HUES48 (cell line): ENCODE measurements at regions not wholly inside any gene's neighbourhood (a gene's known extent, or its start where the extent isn't known, plus 50 kb on each side); places are given as distances from the start of the nearest gene placed in this dataset.

ENCODE experiments used
- H3K27ac ChIP-seq: one replicate; pipeline ENCODE4 v1.7.0; 2013; ENCODE audit warnings: low read depth, low read length, inconsistent platforms
- H3K27me3 ChIP-seq: 2 replicates; pipeline ENCODE4 v1.6.1; 2013; ENCODE audit warnings: mild to moderate bottlenecking, low read length; ENCODE audit not compliant: control insufficient read depth, insufficient read depth
- H3K36me3 ChIP-seq: 2 replicates; pipeline ENCODE4 v1.6.1; 2013; ENCODE audit warnings: low read length; ENCODE audit not compliant: control insufficient read depth, insufficient read depth
- H3K4me1 ChIP-seq: 2 replicates; pipeline ENCODE4 v1.6.1; 2013; ENCODE audit warnings: mild to moderate bottlenecking, low read length; ENCODE audit not compliant: control insufficient read depth, insufficient read depth
- H3K4me3 ChIP-seq: 2 replicates; pipeline ENCODE4 v1.5.1; 2013; ENCODE audit warnings: mild to moderate bottlenecking, low read depth, low read length
- H3K9ac ChIP-seq: 2 replicates; pipeline ENCODE4 v1.6.1; 2013; ENCODE audit warnings: mild to moderate bottlenecking, low read depth, low read length, moderate library complexity
- H3K9me3 ChIP-seq: 2 replicates; pipeline ENCODE4 v1.6.1; 2013; ENCODE audit warnings: low read length; ENCODE audit not compliant: control insufficient read depth, insufficient read depth

GRCh38 chr2:59660262-59660661, 893.2 kb downstream of the BCL11A start:
- H3K9ac ChIP-seq: no peak overlapping the region
- peaks cover 21% of the 10 kb centered on the region for H3K4me1 ChIP-seq
- no peaks in the 10 kb centered on the region for H3K9me3 ChIP-seq
- H3K4me3 ChIP-seq: no peak overlapping the region
- no peaks in the 10 kb centered on the region for H3K27me3 ChIP-seq
- H3K27ac ChIP-seq: no peak overlapping the region
- no peaks in the 10 kb centered on the region for H3K36me3 ChIP-seq

GRCh38 chr2:59658906-59659635, 894.4 kb downstream of the BCL11A start:
- H3K27ac ChIP-seq: no peak overlapping the region
- no peak overlapping the region for H3K4me3 ChIP-seq
- H3K36me3 ChIP-seq: no peaks in the 10 kb centered on the region
- H3K4me1 ChIP-seq: peaks cover 15% of the 10 kb centered on the region
- H3K27me3 ChIP-seq: no peaks in the 10 kb centered on the region
- H3K9ac ChIP-seq: no peak overlapping the region
- no peaks in the 10 kb centered on the region for H3K9me3 ChIP-seq

GRCh38 chr2:59655809-59656208, 897.6 kb downstream of the BCL11A start:
- H3K27me3 ChIP-seq: no peaks in the 10 kb centered on the region
- no peaks in the 10 kb centered on the region for H3K36me3 ChIP-seq
- no peaks in the 10 kb centered on the region for H3K9me3 ChIP-seq
- H3K27ac ChIP-seq: no peak overlapping the region
- no peak overlapping the region for H3K4me3 ChIP-seq
- no peak overlapping the region for H3K9ac ChIP-seq
- no peaks in the 10 kb centered on the region; the same call in 1 of the 2 replicates for H3K4me1 ChIP-seq

GRCh38 chr2:59654710-59655109, 898.7 kb downstream of the BCL11A start:
- no peak overlapping the region for H3K27ac ChIP-seq
- no peaks in the 10 kb centered on the region for H3K36me3 ChIP-seq
- H3K27me3 ChIP-seq: no peaks in the 10 kb centered on the region
- H3K4me1 ChIP-seq: no peaks in the 10 kb centered on the region; the same call in 1 of the 2 replicates
- no peak overlapping the region for H3K4me3 ChIP-seq
- H3K9ac ChIP-seq: no peak overlapping the region
- no peaks in the 10 kb centered on the region for H3K9me3 ChIP-seq

- no peak overlapping the region for H3K4me3 ChIP-seq
- H3K27ac ChIP-seq: no peak overlapping the region
- H3K27me3 ChIP-seq: no peaks in the 10 kb centered on the region
- H3K9ac ChIP-seq: no peak overlapping the region
- H3K36me3 ChIP-seq: no peaks in the 10 kb centered on the region
- no peaks in the 10 kb centered on the region for H3K4me1 ChIP-seq
- no peaks in the 10 kb centered on the region for H3K9me3 ChIP-seq
Measured at GRCh38 chr2:59653164-59653563, 900.3 kb downstream of the BCL11A start.

GRCh38 chr2:59630789-59631188, 922.7 kb downstream of the BCL11A start:
- Histone ChIP-seq H3K27ac (no peak overlapping the region), H3K27me3 (no peaks in the 10 kb centered on the region), H3K9me3 (no peaks in the 10 kb centered on the region), H3K36me3 (no peaks in the 10 kb centered on the region), H3K9ac (no peak overlapping the region), H3K4me1 (no peaks in the 10 kb centered on the region), H3K4me3 (no peak overlapping the region)

GRCh38 chr2:59627599-59627998, 925.9 kb downstream of the BCL11A start:
- Histone ChIP-seq H3K4me3 (no peak overlapping the region), H3K9me3 (no peaks in the 10 kb centered on the region), H3K4me1 (no peaks in the 10 kb centered on the region), H3K36me3 (no peaks in the 10 kb centered on the region), H3K27ac (no peak overlapping the region), H3K9ac (no peak overlapping the region), H3K27me3 (no peaks in the 10 kb centered on the region)

- Histone ChIP-seq H3K4me1 (no peaks in the 10 kb centered on the region), H3K36me3 (no peaks in the 10 kb centered on the region), H3K27me3 (no peaks in the 10 kb centered on the region), H3K27ac (no peak overlapping the region), H3K4me3 (no peak overlapping the region), H3K9ac (no peak overlapping the region), H3K9me3 (peaks cover 5% of the 10 kb centered on the region; the same call in 1 of the 2 replicates)
Measured at GRCh38 chr2:59622599-59623308, 930.7 kb downstream of the BCL11A start.

- no peaks in the 10 kb centered on the region for H3K36me3 ChIP-seq
- no peak overlapping the region for H3K9ac ChIP-seq
- no peaks in the 10 kb centered on the region for H3K9me3 ChIP-seq
- H3K27ac ChIP-seq: no peak overlapping the region
- H3K4me3 ChIP-seq: no peak overlapping the region
- H3K4me1 ChIP-seq: no peaks in the 10 kb centered on the region
- no peaks in the 10 kb centered on the region for H3K27me3 ChIP-seq
Measured at GRCh38 chr2:59604123-59604522, 949.3 kb downstream of the BCL11A start.

GRCh38 chr2:59594671-59595222, 958.7 kb downstream of the BCL11A start:
- Histone ChIP-seq H3K4me1 (no peaks in the 10 kb centered on the region), H3K9me3 (no peaks in the 10 kb centered on the region), H3K4me3 (no peak overlapping the region), H3K27me3 (no peaks in the 10 kb centered on the region), H3K9ac (no peak overlapping the region), H3K36me3 (no peaks in the 10 kb centered on the region), H3K27ac (no peak overlapping the region)

- Histone ChIP-seq H3K9me3 (no peaks in the 10 kb centered on the region), H3K9ac (no peak overlapping the region), H3K27ac (no peak overlapping the region), H3K4me1 (no peaks in the 10 kb centered on the region), H3K27me3 (no peaks in the 10 kb centered on the region), H3K4me3 (no peak overlapping the region), H3K36me3 (no peaks in the 10 kb centered on the region)
Measured at GRCh38 chr2:59590798-59591197, 962.7 kb downstream of the BCL11A start.
